ENCODE measurements at regions not wholly inside any gene's neighbourhood (a gene's known extent, or its start where the extent isn't known, plus 50 kb on each side); places are given as distances from the start of the nearest gene placed in this dataset.

DNA sequence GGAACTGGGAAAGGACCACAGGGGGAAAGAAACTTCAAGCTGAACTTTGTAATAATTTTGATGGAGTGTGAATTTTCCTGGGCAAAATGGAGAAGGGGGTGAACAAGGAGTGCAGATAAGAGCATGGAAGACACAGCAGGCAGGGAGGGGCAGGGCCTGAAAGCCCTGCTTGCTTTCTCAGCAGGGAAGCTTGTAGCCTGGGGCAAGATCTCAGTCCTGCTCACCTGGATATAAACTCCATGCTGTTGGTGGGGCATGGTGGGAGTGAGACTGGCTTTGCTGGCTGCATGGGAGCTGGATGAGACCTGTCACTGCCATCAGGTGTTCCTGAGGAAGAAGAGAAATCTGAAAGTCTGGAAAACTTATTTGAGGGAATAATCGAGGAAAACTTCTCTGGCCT is 58.7 kb upstream of the RC3H1 start:
- TF ChIP-seq CTCF (optimal IDR thresholded peaks at IDR 0.05 in 1 of 3, IDR thresholded peaks at IDR 0.05 in 1 of 3, conservative IDR thresholded peaks at IDR 0.05 in 1 of 3; ENCODE audit: extremely low read depth in 1 of 3, insufficient read depth in 2 of 3, low read length in 3 of 3) = no peak
- TF ChIP-seq EZH2 (IDR thresholded peaks at IDR 0.05; ENCODE audit: low read length) = no peak
